22Rv1 (cell line): ENCODE measurements at regions not wholly inside any gene's neighbourhood (a gene's known extent, or its start where the extent isn't known, plus 50 kb on each side); places are given as distances from the start of the nearest gene placed in this dataset.

ENCODE experiments used
- CTCF ChIP-seq: fragments of 450-650 bp; IDR thresholded peaks from 2 replicates; pipeline ENCODE4 v1.5.1; 2017; ENCODE audit warnings: mild to moderate bottlenecking
- ZFX ChIP-seq: fragments of 450-650 bp; IDR thresholded peaks from 2 replicates; pipeline ENCODE4 v1.6.1; 2017; ENCODE audit warnings: antibody characterized with exemption, borderline replicate concordance

- no peak for TF ChIP-seq CTCF
- no peak for TF ChIP-seq ZFX
Observed at GRCh38 chr2:58926112-58926511, 685.0 kb upstream of the FANCL start.
